AG08396 (cell line): ENCODE measurements at regions not wholly inside any gene's neighbourhood (a gene's known extent, or its start where the extent isn't known, plus 50 kb on each side); places are given as distances from the start of the nearest gene placed in this dataset.
A peak's percentile ranks its signal among the peaks of the same experiment; 100 is the strongest.
"Not testable (repeated sequence)": the region's sequence is repeated elsewhere in the genome, so short reads cannot be mapped to it uniquely, and the experiment has no call there.

Experiments
- DNase-seq: peaks from one replicate; pipeline ENCODE4 v3.0.0; 2012; ENCODE audit warnings: low spot score, mixed read lengths

GRCh38 chr18:10119991-10120390 is 206.2 kb downstream of the VAPA start:
- DNase-seq: no peak

GRCh38 chr18:10120622-10121021 is 206.8 kb downstream of the VAPA start:
- DNase-seq: no peak

- no peak for DNase-seq
Observed at GRCh38 chr18:10121028-10121427, 207.2 kb downstream of the VAPA start.

- peak; percentile 73 for DNase-seq
Observed at GRCh38 chr18:10121786-10122515, 208.1 kb downstream of the VAPA start.

- DNase-seq: no peak
Observed at GRCh38 chr18:10122988-10123950, 209.5 kb downstream of the VAPA start.

- no peak for DNase-seq
Observed at GRCh38 chr18:10124071-10124470, 210.3 kb downstream of the VAPA start.

GRCh38 chr18:10124557-10124956 is 210.7 kb downstream of the VAPA start:
- DNase-seq: no peak

- DNase-seq: no peak
Observed at GRCh38 chr18:10124967-10125366, 211.2 kb downstream of the VAPA start.

GRCh38 chr18:10127729-10128128 is 213.9 kb downstream of the VAPA start:
- DNase-seq: no peak

- DNase-seq: no peak
Observed at GRCh38 chr18:10128921-10129501, 215.2 kb downstream of the VAPA start.

GRCh38 chr18:10130606-10131005 is 216.8 kb downstream of the VAPA start:
- no peak for DNase-seq

- DNase-seq: no peak
Observed at GRCh38 chr18:10131081-10131459, 217.3 kb downstream of the VAPA start.

GRCh38 chr18:10131460-10132395 is 217.9 kb downstream of the VAPA start:
- no peak for DNase-seq

- no peak for DNase-seq
Observed at GRCh38 chr18:10133516-10133915, 219.7 kb downstream of the VAPA start.

- no peak for DNase-seq
Observed at GRCh38 chr18:10134204-10134603, 220.4 kb downstream of the VAPA start.

GRCh38 chr18:10134749-10135148 is 220.9 kb downstream of the VAPA start:
- not testable (repeated sequence) for DNase-seq

GRCh38 chr18:10135302-10135926 is 221.6 kb downstream of the VAPA start:
- DNase-seq: no peak

GRCh38 chr18:10138719-10139118 is 224.9 kb downstream of the VAPA start:
- no peak for DNase-seq

- peak; percentile 47 for DNase-seq
Observed at GRCh38 chr18:10139783-10140410, 226.1 kb downstream of the VAPA start.

GRCh38 chr18:10140461-10141282 is 226.9 kb downstream of the VAPA start:
- DNase-seq: no peak
